SIG-M5 treated with dmso at 0.1 percent for 504 hours (cell line): ENCODE measurements at regions not wholly inside any gene's neighbourhood (a gene's known extent, or its start where the extent isn't known, plus 50 kb on each side); places are given as distances from the start of the nearest gene placed in this dataset.
"Not testable (repeated sequence)": the region's sequence is repeated elsewhere in the genome, so short reads cannot be mapped to it uniquely, and the experiment has no call there.

Experiments used
- DNase-seq: peaks from one replicate; lab custom pipeline; 2025; ENCODE audit not compliant: unreplicated experiment; lab: John Stamatoyannopoulos, UW

DNA sequence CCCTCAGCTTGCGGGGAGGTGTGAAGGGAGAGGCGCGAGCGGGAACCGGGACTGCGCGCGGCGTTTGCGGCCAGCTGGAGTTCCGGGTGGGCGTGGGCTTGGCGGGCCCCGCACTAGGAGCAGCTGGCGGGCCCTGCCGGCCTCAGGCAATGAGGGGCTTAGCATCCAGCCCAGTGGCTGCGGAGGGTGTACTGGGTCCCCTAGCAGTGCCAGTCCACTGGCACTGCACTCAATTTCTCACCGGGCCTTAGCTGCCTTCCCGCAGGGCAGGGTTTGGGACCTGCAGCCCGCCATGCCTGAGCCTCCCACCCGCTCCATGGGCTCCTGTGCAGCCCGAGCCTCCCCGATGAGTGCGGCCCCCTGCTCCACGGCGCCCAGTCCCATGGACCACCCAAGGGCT lies 163.5 kb upstream of the PTCH1 start:
- DNase-seq: not testable (repeated sequence)

DNA sequence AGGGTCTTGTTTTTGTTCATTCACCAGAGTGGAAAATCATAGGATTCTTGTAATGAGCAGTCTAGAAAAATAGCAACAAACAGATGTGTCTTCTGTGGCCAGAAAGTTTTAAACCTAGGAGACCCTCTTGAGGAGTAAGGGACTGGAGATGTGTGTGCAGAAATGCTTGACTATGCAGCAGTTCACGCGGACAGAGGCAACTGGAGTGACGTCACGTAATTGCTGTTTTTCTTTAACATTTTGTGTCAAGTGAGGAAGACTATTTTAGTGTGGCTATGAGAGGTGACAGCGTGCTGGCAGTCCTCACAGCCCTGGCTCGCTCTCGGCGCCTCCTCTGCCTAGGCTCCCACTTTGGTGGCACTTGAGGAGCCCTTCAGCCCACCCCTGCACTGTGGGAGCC lies 163.1 kb upstream of the PTCH1 start:
- DNase-seq: no peak

DNA sequence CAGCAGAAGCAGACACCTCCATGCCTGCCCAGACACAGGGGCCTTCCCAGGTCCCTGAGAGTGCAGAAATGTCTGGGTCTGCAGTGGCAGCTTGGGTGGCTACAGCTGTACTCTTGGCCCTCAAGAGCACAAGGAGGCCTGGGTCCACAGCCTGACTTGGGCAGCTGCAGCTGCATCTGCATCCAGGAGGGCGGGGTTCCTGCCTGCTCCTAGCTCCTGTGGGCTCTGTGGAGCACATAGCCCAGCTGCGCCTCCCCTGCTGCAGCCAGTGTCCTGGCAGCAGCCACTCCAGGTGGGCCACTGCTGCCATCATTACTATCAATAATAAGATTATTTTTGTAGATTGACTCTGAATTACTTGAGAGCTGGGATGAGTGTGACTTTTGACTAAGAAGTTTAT lies 162.0 kb upstream of the PTCH1 start:
- DNase-seq: no peak

DNA sequence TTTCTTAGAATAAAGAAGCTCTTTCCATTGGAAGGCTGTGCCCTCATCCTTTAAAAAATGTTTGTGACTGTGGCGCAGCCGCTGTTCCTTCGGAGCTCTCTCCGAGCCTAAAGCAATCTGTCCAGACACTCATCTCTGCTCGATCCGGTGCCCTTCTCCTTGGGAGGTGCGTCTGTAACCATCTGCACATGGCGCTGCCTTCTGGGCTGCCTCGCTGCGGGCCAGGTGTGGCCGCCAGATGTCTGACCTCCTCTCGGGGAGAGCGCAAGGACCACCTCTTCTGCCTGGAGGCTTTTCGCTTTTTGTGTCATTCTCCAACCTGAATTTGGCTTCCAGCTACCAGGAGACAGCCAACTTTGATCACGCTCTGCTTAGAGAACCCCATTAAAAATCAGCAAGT lies 153.4 kb upstream of the PTCH1 start:
- DNase-seq: no peak

DNA sequence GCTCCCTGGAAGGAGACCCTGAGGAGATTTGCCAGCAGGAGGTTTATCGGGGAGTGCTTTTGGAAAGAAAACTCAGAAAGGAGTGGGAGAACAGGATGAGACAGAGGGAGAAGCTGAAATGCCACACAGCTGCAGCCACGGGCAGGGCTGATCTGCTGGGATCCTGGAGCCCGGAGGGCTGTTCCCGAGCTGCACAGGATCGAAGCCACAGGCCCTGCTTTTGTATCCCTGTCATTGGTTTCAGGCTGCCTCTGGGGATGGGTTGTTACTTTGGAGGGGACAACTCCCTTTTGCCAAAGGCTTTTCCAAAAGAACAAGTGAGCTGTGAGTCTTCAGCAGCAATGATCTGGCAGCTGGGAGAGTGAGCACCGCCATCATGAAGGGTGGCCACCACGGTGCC lies 152.5 kb upstream of the PTCH1 start:
- no peak for DNase-seq

DNA sequence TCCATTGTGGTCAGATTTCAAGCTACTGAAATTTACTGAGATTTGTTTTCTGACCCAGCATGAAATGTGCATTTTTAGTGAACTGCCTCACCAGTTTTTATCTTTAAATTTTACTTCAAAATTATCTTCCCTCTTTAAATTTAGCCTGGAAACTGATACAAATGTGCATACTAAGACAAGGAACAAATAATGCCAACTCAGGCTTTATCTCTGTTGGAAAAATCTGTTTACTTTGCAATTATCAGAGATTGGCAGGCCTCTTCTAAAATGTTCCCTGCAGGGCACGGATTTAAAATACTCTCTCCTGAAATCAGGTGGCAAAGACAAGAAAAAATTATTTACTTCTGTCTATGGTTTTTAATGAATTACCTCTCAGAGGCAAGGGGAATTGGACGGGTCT lies 151.0 kb upstream of the PTCH1 start:
- DNase-seq: no peak

- DNase-seq: no peak
These were observed 150.0 kb upstream of the PTCH1 start for GRCh38 chr9:95666785-95667155.

DNA sequence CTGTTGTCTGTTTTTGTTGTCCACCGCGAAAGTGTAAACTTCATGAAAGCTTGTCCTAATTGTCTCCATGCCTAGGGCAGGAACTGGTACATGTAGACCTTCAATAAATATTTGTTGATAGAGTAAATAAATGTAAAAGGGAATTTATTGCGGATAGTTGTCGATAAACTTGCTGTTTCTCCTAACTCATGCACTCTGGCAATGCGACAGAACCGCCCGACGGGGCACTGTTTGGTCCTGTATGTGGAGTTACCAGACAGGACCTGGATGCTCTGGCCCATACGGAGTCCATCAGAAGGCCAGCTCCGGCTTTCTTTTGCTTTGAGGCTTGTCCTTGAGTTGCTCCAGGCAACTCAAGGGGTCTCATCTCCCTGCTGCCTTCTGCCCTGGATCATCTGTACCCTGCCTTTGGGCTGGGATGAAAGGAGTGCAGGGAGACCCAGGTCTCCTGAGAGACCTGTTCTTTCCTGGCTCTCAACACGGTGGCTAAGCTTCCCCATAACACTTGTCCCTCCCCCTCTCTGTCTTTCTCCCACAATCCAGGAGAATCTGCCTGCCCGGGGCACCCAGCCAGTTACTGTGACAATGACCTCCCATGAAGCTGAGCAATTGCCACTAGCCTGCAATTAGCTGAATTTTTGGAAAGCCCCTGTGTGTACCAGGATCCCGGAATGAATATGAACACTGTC lies 149.5 kb upstream of the PTCH1 start:
- DNase-seq: no peak

DNA sequence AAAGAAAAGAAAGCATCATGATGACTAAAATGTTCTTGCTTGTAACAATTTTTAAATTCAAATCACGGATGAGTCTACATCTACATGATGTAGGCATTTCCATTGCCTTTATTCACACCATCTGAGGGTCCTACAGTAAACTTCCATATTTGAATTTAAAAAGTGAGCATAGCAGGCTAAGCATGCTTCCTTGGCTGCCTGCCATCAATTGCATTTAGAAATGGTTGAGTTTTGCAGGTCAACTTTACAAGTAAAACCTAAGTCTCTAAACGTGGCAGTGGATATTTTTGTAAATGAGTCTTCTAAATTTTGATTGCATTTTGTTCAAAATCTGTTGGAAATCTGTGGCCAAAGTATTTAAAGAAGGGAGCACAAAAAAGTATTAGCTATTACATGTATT lies 136.5 kb upstream of the PTCH1 start:
- DNase-seq: no peak

GRCh38 chr9:95650720-95651119 lies 133.9 kb upstream of the PTCH1 start:
- DNase-seq: no peak

- DNase-seq: no peak
These were observed 133.0 kb upstream of the PTCH1 start for GRCh38 chr9:95649801-95650213.

DNA sequence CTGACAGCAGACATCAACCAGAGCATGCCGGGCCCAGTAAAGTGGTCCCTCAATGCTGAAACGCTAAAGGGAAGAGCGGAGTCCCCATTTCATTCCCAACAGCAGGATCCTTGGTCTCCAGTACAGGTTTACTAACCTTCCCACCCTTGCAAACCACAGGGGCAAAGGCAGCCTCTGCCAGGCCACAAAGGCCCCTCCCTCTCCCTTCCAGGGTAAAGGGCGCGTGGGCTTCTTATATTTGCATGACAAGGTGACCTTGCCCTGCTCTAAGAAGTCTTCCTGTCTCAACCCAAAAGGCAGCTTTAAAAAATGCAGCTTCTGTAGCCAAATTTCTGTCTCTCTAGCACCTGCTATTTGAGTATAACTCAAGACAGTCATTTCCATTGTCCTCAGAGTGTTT lies 131.5 kb upstream of the PTCH1 start:
- no peak for DNase-seq

DNA sequence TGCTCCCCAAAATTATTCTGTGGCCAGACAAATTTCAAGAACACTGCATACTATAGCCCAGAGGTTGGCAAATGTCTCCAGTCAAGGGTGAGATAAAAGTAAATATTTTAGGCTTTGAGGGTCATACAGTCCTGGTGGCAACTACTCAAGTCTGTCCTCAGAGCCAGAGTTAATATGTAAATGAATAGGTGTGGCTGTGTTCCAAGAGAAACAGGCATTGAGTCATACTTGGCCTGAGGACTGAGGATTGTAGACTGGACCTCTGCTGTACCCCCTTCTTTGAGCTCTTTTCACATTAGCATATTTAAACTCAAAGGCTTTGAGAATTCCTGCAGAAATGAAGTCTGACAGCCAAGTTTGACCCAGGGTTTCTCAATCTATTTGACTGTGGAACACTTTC lies 129.2 kb upstream of the PTCH1 start:
- DNase-seq: no peak

- no peak for DNase-seq
These were observed 128.8 kb upstream of the PTCH1 start for GRCh38 chr9:95645579-95645978.

DNA sequence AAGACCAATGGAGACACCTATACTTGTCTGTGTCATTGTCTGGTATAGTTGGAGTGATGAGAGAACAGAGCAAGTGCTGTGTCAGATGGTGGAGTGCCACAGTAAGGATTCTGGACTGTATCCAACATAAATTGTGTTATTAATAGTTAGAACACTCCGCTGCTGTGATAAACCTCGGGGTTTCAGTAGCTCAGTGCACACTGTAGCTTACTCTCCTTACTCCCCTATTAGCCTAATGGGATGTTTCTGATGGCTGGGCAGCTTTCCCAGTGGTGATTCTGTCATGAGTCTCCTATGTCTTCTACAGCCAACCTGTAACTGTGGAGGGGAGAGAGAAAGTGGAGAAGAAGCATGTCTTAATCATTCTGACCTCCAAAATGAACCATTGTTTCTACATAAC lies 127.6 kb upstream of the PTCH1 start:
- no peak for DNase-seq

DNA sequence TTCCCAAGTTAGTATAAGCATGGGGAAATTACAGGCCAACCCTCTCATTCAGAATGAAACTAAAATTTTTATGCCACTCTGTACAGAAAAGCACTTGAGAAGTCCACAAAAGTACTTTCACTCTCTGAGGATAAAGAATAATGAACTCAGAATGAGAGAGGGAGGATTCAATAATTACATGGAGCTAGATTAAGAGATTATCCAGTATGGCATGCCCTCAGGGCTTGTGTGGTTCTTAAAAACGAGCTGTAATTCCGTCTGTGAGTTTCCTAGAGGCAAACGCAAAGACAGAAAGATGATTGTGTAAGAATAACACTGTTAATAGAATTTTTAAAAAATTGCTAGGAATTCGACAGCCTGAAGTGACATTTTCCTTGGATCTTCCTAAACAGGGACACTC lies 126.8 kb upstream of the PTCH1 start:
- DNase-seq: no peak

GRCh38 chr9:95642189-95642588 lies 125.4 kb upstream of the PTCH1 start:
- no peak for DNase-seq

DNA sequence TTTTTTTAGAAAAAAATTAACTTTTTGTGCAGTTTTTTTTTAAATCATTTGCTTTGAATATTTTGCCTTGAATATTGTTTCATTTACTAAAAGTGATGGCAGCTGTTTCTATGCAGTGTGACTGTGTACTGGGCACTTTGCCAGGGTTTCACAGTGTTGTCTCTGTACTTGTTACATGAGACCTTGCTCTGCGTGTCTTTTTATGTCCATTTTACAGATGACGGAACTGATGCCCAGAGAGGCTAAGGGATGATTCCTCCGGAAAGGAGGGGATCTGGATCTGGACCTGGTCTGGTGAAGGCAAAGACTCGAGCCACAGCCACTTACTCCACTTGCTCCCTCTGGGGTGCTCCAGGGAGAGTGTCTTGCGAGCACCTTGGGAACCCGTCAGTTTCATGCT lies 124.8 kb upstream of the PTCH1 start:
- DNase-seq: no peak

GRCh38 chr9:95640336-95640735 lies 123.6 kb upstream of the PTCH1 start:
- no peak for DNase-seq

DNA sequence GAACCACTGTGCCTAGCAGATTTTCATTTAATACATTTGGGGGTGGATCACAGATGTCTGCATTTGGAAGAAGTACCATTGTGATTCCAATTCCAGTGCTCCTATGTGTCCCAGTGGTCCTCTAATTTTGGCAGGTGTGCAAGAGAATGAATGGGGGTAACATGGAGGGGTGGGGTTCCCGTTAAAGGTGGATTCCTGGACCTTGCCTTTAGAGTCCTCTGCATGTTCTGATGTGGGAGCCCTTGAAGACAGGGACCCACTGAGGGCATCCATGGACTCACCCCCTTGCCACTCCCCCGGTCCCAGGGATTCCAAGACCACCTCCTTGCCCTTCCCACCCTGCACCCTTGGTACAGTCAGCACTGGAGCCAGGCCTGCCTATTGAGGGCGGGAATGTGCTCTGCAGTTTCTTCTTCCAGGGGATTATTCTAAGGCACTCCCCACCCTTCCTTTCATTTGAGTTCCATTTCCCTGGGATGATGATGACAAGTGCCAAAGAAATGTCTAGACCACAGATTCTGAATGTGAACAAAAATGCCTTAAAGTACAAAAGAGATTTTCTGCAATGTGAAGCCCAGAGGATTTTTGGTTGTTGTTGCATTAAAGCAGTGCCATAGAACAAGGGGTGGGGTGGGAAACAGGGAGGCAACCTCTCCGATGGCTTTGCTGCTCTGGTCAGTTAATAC lies 119.4 kb upstream of the PTCH1 start:
- DNase-seq: no peak

- DNase-seq: no peak
These were observed 117.8 kb upstream of the PTCH1 start for GRCh38 chr9:95634536-95634935.

DNA sequence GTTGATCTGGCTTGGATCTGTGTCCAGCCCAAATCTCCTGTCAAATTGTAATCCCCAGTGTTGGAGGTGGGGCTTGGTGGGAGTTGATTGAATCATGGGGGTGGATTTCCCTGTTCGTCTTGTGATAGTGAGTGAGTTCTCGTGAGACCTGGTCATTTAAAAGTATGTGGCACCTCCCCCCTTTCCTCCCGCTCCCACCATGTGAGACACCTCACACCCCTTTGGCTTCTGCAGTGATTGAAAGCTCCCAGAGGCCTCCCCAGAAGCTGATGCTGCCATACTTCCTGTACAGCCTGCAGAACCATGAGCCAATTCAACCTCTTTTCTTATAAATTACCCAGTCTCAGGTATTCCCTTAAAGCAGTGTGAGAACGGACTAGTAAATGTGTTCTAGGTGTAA lies 117.3 kb upstream of the PTCH1 start:
- no peak for DNase-seq

GRCh38 chr9:95629585-95629984 lies 112.8 kb upstream of the PTCH1 start:
- DNase-seq: no peak
